ENCODE measurements at regions not wholly inside any gene's neighbourhood (a gene's known extent, or its start where the extent isn't known, plus 50 kb on each side); places are given as distances from the start of the nearest gene placed in this dataset.
"Not testable (repeated sequence)": the region's sequence is repeated elsewhere in the genome, so short reads cannot be mapped to it uniquely, and the experiment has no call there.

DNA sequence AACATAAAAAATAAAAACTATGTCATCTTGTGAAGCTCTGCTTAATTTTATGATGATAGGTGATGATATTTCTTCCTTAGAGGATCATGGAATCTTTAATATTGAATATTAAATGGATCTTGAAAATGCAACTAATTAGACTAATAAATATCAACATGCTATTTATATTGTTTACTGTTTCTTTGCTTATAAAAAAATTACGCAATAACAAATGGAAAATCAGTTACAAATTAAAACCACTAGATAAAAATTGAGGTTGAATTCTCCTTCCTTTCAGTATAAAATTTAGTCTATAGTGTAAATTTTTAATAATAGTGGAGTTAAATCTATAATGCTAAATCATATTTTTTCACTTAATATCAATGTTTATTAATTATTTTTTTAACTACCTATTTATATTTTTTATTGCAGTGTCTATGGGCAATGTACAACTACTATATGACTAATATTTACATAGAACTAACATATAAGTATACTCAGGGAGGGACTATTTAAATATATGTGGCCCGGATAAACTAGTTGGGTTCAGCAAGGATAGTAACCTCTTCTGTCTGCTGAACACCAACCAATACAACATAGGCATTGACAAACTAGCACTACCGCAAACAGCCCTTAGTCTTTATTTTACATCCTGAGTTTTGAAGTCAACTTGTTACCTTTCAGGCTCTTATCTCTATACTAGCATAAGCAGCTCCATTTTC is 628.0 kb downstream of the EFNB2 start:
- DNase-seq (ENCODE audit: low read depth in 4 of 4, low spot score in 3 of 4), result no peak

DNA sequence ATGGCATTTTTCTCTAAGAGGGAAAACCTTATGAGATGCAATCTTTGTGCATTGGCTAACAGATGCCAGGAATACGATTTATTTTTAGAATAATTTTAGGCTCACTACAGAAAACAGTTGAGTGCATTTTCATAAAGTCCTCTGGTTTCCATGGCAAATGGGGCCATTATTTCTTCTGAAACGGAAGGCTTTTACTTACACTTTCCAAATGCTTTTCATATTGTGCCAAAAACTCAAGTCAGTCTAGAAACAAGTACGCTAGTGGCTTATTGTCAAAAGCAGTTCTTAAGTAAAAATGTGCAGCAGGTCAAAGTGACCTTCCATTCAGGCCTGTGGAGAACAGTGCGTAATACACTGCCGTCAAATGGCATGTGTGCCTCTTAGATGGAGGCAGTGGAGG is 628.7 kb downstream of the EFNB2 start:
- no peak for DNase-seq (ENCODE audit: low read depth in 4 of 4, low spot score in 3 of 4)

DNA sequence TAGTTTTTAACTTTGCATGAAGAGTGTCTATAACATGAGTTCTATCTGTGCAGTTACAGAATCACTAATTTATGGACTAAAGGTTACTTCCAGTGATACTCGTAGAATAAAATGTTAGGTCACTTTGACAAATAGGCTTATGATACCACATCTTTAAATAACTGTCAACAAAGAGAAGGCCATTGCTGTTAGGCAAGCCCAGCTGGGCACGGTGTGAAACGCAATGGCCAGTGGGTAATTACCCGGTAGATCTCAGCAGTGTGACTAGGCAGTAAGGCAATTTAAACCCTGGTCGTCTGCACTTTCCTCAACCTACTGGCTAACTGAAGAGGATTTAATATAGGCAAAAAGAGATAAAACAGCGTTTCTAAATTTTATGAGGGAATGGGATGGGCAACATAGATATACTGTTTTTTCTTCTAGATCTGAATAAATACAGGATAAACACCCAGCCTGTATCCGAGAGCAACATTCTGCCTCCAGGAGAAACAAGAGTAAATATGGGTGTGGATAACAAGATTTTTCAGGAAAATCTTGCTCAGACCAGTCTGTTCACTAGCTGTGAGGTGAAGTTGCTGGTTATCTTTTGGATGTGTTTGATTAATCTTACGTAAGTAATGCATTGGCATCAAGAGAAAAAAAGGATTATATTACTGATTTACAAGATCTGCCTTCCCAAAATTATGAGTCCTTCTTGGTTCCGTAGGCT is 631.3 kb downstream of the EFNB2 start:
- no peak for DNase-seq (ENCODE audit: low read depth in 4 of 4, low spot score in 3 of 4)

DNA sequence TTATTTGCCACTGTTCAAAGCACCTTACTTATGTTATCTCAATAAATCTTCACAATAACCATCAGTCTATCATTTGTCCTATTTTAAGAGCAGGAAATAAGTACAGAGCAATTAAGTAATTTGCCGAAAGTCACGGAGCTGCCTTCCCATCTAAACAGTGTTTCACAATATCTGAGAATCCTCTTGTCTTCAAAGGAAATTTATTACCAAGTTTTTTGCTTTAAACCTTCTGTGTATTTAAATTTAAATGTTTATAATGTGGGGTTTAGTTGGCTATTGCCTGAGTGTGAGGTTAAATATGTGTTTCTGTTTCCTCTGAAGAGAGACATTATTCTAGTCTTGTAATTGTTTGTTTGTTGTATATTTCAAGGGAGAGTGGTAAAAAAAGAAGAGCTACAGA is 633.1 kb downstream of the EFNB2 start:
- DNase-seq (ENCODE audit: low read depth in 4 of 4, low spot score in 3 of 4), result no peak

DNA sequence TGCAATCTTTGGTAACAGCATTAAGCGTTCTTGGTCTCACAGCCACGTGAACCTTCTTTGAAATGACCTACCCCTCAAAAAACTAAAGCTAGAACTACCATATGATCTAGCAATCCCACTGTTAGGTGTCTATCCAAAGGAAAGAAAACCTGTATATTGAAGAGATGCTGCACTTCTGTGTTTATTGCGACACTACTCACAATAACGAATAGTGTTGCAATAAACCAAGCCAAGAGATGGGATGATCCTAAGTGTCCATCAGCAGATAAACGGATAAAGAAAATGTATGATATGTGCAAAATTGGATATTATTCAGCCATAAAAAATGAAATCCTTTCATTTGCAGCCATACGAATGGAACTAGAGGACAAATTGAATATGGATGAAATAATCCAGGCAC is 637.9 kb downstream of the EFNB2 start:
- no peak for DNase-seq (ENCODE audit: low read depth in 4 of 4, low spot score in 3 of 4)

DNA sequence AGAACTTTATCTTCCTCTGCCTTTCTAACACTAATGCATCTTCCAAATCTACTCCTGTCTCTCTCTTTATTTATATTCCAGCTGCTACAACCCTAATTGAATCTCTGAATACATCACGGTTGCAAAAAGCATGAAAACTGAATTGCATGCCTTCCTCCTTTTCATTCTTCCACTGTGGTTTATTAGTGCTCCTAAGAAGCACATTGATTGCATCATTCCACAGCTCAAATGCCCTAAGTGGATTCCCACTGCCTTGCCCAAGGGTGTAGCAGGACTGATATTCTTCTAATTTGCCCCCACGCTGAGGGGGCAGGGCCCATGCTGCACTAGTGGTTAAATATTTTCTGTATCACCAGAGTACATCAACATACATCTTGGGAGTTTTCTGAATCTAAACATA is 640.8 kb downstream of the EFNB2 start:
- no peak for DNase-seq (ENCODE audit: low read depth in 4 of 4, low spot score in 3 of 4)

DNA sequence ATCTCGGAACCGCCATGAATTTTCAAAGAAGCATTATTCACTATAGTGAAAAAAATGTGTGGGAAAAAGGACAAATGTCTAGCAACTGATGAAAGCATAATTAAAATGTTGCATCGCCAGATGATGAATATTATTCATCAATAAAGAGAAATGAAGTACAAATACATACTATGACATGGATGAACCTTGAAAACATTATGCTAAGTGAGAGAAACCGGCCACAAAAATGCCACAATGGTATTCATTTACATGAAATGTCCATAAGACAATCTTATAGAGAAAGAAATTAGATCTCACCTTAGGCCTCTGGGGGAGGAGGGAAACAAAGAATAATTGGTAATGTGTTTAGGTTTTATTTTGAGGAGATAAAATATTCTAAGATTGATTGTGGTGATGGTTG is 645.0 kb downstream of the EFNB2 start:
- DNase-seq (ENCODE audit: low read depth in 4 of 4, low spot score in 3 of 4), result no peak

DNA sequence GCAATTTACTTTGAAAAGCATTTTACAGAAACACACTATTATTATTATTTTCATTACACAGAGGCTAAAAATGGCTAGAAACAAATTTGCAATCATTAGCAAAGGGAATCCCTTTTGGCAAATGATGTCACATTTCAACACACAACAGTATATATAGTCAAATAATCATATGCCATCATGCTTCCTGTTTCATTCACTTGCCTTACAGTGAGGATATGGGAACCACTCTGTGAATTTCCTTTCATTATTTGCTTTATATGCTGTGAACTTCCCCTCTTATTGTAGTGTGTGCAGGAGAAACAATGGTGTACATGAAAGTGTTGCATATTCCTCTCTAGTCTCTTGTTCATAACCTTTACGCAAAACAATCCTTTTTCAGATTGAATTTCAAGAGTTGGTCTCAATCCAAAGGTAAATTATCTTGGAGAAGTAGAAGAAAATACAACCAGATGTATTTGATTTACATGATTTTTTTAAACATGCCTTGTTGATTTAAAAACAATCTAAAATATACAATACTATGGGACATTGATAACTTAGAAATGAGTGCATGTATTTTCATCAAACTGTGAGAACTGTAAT is 657.3 kb downstream of the EFNB2 start:
- no peak for DNase-seq (ENCODE audit: low read depth in 4 of 4, low spot score in 3 of 4)

DNA sequence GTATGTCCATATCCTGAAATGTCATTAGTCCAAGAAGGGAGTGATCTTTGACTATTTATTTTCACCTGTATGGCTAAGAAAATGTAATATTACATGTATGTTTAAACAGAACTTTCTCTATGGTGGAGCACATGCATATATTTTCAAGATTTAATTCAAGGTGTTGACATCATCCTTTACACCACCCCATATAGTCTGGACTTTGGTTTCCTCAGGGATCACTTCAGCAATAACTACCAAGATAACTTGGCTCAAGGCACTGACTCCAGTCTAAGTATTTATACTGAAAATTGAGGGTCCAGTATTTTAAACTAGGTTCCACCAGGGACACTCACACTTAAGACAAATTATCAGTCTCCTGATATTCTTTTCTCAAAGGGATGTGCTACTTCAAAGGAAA is 660.6 kb downstream of the EFNB2 start:
- no peak for DNase-seq (ENCODE audit: low read depth in 4 of 4, low spot score in 3 of 4)

DNA sequence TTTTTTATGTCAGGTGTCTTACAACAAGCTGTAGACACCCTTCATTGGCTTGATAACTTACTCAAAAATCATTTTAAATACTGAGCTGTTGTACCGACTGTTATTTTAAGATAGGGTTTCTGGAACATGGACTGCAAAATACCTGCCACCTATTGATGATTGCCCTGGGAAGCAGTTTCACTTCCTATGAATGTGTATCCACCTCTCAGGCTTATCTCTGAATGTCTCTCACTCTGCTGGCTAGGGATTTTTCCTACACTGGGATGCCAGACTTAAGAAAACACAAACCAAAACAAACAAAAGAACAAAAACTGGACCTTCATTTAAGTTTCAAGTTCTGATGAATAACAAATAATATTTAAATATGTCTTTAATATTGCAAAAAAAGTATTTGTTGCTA is 663.7 kb downstream of the EFNB2 start:
- no peak for DNase-seq (ENCODE audit: low read depth in 4 of 4, low spot score in 3 of 4)

DNA sequence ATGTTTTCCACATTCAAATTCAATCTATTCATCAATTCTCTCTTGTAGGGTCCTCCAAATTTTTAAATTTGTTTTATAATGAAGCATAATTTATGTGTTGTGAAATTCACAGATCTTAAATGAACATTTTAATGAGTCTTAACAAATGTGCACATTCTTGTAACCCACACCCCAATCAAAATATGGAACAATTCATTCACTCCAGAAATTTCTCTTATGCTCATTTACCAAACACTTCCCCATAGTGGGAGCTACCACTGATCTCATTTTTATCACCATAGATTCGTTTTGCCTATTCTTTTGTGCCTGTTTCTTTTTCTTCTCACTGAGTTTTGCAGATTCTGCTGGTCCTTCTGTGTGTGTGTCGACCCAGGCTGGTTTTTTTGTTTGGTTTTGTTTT is 664.1 kb downstream of the EFNB2 start:
- no peak for DNase-seq (ENCODE audit: low read depth in 4 of 4, low spot score in 3 of 4)

DNA sequence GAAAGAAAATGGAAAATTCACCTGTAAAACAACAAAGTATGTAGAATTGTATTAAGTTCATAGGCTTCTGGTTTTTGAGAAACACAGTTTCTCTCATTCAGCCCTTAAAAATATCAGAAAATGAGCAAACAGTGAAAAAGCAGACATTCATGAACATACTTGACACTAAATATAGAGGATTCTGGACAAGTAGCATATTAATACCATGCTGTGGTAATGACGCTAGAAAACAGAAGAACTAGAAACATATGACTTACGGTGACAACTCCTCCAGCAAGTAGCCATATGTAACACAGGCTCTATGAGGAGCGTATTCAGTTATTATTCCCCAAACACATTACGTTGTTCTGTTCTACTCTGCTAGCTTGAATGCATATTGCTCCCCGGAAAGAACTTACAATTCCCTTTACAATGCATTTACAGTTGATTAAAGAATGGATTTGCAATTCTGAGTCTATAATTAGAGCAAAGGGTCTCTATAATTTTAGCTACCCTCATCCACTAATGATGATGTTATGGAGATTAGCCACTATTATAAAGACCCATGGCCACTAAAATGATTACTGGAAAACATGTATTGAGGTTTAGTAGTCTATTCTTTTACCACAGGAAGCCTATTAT is 672.1 kb downstream of the EFNB2 start:
- DNase-seq (ENCODE audit: low read depth in 4 of 4, low spot score in 3 of 4), result no peak

DNA sequence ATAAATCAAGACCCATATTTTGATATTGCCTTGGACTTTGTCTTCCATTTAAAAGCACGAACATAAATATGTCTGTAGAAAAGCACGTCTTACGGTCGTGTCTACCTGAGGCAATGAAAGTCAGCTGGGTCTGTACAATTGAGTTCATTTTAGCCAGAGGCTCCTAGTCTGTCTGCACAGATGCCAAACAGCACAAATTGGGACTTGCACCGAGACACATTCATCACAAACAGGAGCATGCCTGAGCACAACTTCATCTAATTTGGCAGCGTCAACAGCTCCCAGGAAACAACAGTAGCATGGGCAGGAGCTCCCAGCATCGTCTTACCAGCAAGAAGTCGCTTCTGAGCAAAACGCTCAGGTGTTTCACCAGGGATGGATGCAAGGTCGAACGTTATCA is 687.0 kb downstream of the EFNB2 start:
- no peak for DNase-seq (ENCODE audit: low read depth in 4 of 4, low spot score in 3 of 4)

DNA sequence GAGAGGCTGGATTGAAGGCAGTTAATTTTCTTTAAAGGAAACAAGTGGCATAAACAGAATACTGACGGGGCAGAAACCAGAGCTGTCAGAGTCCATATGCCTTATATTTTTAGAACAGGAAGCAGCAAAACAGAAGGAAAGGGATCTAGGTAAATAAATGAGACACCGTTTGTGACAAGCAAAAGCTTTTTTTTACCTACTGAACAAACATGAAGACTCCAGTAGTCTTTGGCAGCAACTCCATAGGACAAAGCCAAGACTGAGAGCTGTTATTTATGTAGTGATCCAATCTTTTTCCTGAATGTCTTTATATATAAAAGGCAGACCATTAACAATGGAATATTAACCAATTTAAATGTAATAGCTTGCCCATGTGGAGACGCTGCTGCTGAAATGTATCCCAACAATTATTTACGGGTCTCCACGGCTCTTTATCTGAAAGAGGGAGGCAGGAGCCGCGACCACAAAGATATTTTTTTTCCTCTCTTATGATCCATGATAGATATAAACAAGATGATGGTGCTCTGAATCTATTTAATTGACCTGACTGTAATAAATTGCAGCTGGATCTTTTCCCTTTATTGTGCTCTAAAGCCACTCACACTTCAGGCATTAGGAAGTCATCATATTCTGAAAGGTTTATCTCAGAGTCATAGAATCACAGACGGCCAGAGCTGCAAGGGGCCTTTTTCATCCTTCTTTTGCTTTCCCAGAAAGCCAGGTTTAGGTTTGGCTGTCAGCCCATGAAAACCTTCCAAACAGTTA is 687.8 kb downstream of the EFNB2 start:
- peak in 1 of 4 donors; percentile 30 for DNase-seq (ENCODE audit: low read depth in 4 of 4, low spot score in 3 of 4)

DNA sequence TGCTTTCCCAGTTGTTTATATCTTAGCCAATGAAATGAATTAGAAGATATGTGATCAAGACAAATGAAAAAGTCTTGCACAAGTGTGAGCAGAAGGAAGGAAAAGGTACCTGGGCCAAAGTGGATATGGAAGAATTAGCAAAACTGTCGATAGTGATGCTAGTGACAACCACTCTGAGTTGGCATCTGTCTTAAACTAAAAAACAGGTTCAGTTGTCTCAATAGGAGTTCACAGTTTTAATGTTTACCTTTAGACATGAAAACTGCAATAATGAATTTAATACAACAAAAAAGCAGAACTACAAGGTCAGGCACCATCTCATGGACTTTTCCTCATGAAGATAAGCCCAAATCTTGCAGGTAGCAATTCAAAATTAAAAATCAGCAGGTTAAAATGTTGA is 688.5 kb downstream of the EFNB2 start:
- DNase-seq (ENCODE audit: low read depth in 4 of 4, low spot score in 3 of 4), result no peak

DNA sequence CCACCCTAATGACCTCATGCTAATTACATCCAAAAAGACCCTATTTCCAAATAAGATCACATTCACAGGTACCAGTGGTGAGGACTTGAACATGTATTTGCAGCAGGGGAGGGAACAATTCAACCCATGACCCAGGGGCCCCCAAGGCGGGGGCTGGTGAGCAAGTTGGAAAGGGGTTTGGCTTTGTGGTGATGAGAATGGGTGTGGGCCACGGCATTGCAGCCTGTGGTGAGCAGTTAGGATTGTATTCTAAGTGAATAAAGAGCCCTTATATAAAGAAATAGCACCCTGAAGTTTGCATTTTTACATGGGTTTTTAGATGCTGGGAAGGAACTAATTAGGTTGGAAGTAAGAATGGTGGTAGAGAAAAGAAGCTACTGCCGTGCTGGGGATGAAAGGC is 694.2 kb downstream of the EFNB2 start:
- no peak for DNase-seq (ENCODE audit: low read depth in 4 of 4, low spot score in 3 of 4)

DNA sequence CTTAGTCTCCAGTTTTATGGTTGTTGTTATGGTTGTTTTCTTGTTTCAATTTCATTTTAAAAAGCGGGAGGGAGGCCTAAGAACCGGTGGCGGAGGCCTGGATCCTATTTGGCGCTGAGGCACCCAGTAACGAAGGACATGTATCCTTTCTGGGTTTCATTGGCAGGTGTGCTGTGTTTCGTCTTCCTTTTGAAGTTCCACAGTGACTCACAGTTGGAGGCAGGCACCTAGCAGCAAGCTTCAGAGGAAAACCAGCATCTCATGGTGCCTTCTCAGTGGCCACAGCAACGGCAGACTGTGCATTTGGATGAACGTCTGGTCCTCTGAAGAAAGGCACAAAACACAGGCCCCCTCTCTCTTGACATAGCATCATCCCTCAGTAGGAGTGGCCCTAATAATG is 697.2 kb downstream of the EFNB2 start:
- DNase-seq (ENCODE audit: low read depth in 4 of 4, low spot score in 3 of 4), result no peak

DNA sequence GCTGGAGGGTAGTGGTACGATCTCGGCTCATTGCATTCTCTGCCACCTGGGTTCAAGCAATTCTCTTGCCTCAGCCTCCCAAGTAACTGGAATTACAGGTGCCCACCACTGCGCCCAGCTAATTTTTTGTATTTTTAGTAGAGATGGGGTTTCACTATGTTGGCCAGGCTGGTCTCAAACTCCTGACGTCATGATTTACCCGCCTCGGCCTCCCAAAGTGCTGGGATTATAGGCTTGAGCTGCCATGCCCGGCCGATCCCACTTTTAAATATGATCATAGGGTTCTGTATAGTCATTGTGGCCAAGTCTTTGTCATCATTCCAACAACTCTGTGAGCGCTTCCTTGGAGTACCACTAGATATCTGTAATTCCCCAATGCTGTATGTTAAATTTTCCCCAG is 698.2 kb downstream of the EFNB2 start:
- not testable (repeated sequence) for DNase-seq (ENCODE audit: low read depth in 4 of 4, low spot score in 3 of 4)

DNA sequence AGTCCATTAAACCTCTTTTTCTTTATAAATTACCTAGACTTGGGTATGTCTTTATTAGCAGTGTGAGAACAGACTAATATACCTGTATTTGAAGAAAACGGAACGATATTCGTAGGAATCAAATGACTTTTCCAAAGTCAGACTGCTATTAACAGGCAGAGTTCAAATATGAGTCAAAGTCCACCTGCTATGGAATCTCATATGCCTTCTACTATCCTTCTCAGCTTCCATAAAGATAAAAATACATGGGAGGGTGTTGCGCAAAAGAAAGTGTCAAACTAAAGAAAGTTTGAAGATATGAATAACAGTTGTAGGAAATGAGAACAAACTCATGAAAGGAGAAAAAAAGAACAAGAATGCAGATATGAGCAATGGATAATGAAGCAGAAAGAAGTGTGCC is 704.6 kb downstream of the EFNB2 start:
- no peak for DNase-seq (ENCODE audit: low read depth in 4 of 4, low spot score in 3 of 4)

DNA sequence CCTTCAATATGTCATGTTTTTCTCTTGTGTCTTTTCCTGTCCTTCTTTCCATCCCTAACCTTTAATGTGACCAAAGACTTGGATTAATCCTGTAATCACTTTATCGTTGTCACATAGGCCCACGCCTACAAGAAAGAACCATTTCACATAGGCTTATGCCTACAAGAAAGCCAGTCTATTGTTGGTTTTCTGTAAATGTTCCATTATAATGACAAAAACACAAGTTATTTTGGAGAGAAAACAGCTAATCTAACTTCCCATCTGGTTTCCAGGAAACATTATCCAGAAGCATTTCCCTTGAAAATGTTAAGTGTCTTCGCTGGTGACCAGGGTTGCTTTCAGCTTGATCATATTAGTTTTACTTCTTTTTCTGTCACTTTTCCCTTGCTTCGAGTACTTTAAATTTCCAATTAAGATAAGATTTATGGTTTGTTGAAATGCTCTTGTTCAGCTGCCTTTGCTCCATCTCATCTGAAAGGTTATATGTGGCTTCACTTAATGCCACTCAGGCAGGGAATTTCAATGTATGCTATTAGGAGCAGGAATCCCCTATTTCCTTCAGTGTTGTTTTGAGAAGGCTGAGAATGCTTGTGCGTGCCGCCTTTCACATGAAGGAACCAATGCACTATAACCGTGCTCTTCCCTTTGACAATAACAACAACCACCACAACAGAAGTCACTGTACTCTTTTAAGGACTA is 708.2 kb downstream of the EFNB2 start:
- no peak for DNase-seq (ENCODE audit: low read depth in 4 of 4, low spot score in 3 of 4)
